Thymus (tissue), 11 donors: ENCODE measurements at regions not wholly inside any gene's neighbourhood (a gene's known extent, or its start where the extent isn't known, plus 50 kb on each side); places are given as distances from the start of the nearest gene placed in this dataset.

ENCODE experiments used
- DNase-seq, 9 donors: peaks; one replicate each; pipeline ENCODE4 v3.0.0-alpha.2; 2013; ENCODE audit warnings: low spot score in 9 of 9, low read depth in 6 of 9, missing footprints in 1 of 9
- H3K27ac ChIP-seq, 2 donors: one replicate each; pipeline ENCODE4 v1.5.1; 2013; ENCODE audit warnings: control low read depth in 1 of 2, low read depth in 1 of 2, low read length in 1 of 2, mild to moderate bottlenecking in 1 of 2, moderate library complexity in 1 of 2
- H3K27me3 ChIP-seq, 2 donors: one replicate each; pipeline ENCODE4 v1.5.1; 2013; ENCODE audit warnings: low read length in 1 of 2; ENCODE audit not compliant: control insufficient read depth in 2 of 2, insufficient read depth in 1 of 2
- H3K36me3 ChIP-seq, 2 donors: one replicate each; pipeline ENCODE4 v1.5.1; 2013; ENCODE audit warnings: low read length in 1 of 2, mild to moderate bottlenecking in 1 of 2, moderate library complexity in 1 of 2; ENCODE audit not compliant: control insufficient read depth in 2 of 2, insufficient read depth in 2 of 2
- H3K4me1 ChIP-seq, 2 donors: one replicate each; pipeline ENCODE4 v1.5.1; 2013; ENCODE audit warnings: low read length in 2 of 2; ENCODE audit not compliant: control insufficient read depth in 2 of 2, insufficient read depth in 2 of 2
- H3K4me3 ChIP-seq, 2 donors: one replicate each; pipeline ENCODE4 v1.5.1; 2013; ENCODE audit warnings: low read length in 2 of 2, control low read depth in 1 of 2, mild to moderate bottlenecking in 1 of 2
- H3K9me3 ChIP-seq, 2 donors: one replicate each; pipeline ENCODE4 v1.5.1; 2013; ENCODE audit warnings: low read length in 1 of 2, mild to moderate bottlenecking in 1 of 2; ENCODE audit not compliant: control insufficient read depth in 2 of 2, insufficient read depth in 1 of 2
- WGBS: extraction: QIAGEN DNeasy Blood & Tissue Kit; methylation state at CpG from one replicate; pipeline ENCODE4 v1.1.7; 2013; 5-methylcytosine and 5-hydroxymethylcytosine counted together
- donor health status: healthy.

GRCh38 chr20:17854307-17854903 lies 114.2 kb downstream of the SNX5 start:
- H3K36me3 ChIP-seq = no peaks in the 10 kb centered on the region
- 82% methylated on average over 4 of the region's 4 CpGs for WGBS

DNA sequence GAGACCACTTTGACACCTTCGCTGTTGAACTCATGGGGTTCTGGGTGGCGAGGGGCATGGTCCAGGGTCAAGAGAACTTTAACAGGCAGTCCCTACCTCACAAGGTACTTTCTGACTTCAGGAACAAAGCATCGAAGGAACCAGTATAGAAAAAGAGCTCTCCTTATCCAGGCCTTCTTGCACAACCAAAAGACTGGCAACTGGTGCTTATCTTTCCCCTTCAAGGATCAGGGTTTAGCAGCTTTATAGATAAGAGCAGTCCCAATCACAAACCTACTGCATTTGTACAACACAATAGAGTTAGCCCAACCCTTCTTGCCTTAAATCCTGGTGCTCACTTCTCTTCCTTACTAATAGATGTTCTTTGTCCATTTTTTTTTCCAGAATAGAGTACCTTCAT lies 116.3 kb downstream of the SNX5 start:
- no peak overlapping the region for H3K4me3 ChIP-seq
- H3K27me3 ChIP-seq = no peaks in the 10 kb centered on the region
- WGBS = 93% methylated on average over 3 of the region's 3 CpGs
- no peaks in the 10 kb centered on the region for H3K36me3 ChIP-seq
- peaks cover 12 to 26% of the 10 kb centered on the region in 2 donors for H3K4me1 ChIP-seq
- no peak overlapping the region for H3K27ac ChIP-seq
- H3K9me3 ChIP-seq = peaks cover 0 to 3% of the 10 kb centered on the region in 2 donors
- DNase-seq = no peak

More at GRCh38 chr20:17854307-17854903, 114.2 kb downstream of the SNX5 start:
- DNase-seq = peak in 1 of 9 donors; percentile 29
- Histone ChIP-seq H3K27me3 (no peaks in the 10 kb centered on the region), H3K4me3 (no peak overlapping the region), H3K4me1 (peaks cover 6 to 17% of the 10 kb centered on the region in 2 donors), H3K27ac (no peak overlapping the region), H3K9me3 (no peaks in the 10 kb centered on the region)

- Histone ChIP-seq H3K27me3 (no peaks in the 10 kb centered on the region), H3K4me3 (no peak overlapping the region), H3K27ac (no peak overlapping the region), H3K4me1 (peaks cover 10 to 16% of the 10 kb centered on the region in 2 donors), H3K36me3 (no peaks in the 10 kb centered on the region), H3K9me3 (peaks cover 0 to 3% of the 10 kb centered on the region in 2 donors)
- 98% methylated on average over 4 of the region's 4 CpGs for WGBS
- DNase-seq = no peak
Observed at GRCh38 chr20:17850684-17851026, 117.9 kb downstream of the SNX5 start.

DNA sequence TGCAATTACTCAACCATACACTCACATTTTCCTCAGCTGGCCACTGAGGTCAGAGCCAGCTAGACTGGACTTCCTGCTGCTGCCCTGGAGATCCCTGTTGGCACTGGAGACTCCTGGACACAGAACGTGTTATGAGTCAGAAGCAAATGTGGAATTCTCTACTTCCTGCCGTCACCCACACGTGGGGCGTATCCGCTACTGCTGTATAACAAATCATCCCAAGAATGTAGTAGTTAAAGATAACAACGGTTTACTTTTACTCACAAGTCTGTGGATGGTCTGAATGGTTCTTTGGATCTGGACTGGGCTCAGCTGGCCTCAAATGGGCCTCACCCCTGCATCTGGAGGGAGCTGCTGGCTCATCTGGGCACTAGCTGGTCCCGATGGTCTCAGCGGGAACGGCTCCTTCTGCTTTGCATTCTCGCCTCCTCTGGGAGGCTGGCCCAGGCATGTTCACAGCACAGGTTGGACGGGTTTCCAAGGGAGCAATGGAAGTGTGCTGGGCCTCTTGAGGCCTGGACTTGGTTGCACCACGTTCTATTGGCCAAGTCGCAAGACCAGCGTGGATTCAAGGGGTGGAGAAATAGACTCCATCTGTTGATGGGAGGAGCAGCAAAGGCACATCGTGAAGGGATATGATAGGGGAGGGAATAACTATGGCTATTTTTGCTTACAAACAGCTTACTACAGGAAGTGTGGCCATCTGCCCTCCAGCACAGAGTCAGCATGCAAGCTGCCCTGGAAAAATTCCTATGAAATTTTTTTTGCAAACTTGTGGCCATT lies 118.5 kb downstream of the SNX5 start:
- Histone ChIP-seq H3K4me3 (no peak overlapping the region), H3K36me3 (no peaks in the 10 kb centered on the region), H3K4me1 (peaks cover 10 to 16% of the 10 kb centered on the region in 2 donors), H3K9me3 (peaks cover 0 to 3% of the 10 kb centered on the region in 2 donors), H3K27ac (no peak overlapping the region), H3K27me3 (no peaks in the 10 kb centered on the region)
- 95% methylated on average over 15 of the region's 15 CpGs for whole genome bisulfite sequencing
- no peak for DNase-seq

DNA sequence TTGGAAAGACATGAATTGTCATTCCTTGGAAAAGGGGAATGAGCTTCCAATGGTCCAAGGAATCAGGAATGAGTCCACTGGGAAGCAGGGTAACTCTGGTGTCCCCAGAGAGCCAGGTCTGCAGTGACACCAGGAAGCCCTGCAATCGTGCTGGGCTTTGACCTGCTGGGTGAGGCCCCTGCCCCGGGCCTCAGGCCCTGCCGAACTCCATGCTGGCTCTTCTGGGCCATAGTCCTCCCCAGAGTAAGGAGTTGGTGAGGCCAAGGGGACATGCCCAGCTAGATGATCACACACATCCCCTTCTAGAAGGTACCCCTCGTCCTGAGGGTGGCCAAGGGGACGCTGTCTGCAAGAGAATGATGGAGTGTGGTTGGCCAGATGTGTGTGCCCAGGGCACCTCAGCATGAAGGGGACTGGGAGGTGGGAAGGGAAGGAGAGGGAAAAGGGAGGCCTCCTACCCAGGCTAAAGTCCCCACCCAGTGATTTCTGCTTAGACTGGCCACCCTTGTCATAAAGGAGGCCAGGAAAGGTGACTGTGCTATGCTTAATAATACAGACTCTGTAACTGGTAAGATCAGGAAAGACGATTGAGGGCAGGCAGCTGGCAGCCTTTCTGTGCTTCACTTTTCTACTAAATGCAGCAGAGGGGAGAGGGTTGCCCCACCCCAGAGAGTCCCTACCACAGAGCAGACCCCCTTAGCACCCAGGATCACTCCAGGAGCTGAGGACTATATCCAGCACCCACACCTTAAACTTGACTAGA lies 119.3 kb downstream of the SNX5 start:
- H3K4me1 ChIP-seq = peaks cover 10 to 17% of the 10 kb centered on the region in 2 donors
- DNase-seq = no peak

GRCh38 chr20:17848249-17849048 lies 120.1 kb downstream of the SNX5 start:
- no peaks in the 10 kb centered on the region for H3K36me3 ChIP-seq
- no peak overlapping the region for H3K27ac ChIP-seq
- no peak overlapping the region for H3K4me3 ChIP-seq
- H3K27me3 ChIP-seq = no peaks in the 10 kb centered on the region
- 6% methylated on average over 4 of the region's 4 CpGs for WGBS
- DNase-seq = peak in 2 of 9 donors; percentile 18 to 46
- peaks cover 0 to 3% of the 10 kb centered on the region in 2 donors for H3K9me3 ChIP-seq
- H3K4me1 ChIP-seq = peaks cover 10 to 24% of the 10 kb centered on the region in 2 donors

More for the DNA sequence above, 119.3 kb downstream of the SNX5 start:
- Histone ChIP-seq H3K27ac (no peak overlapping the region), H3K36me3 (no peaks in the 10 kb centered on the region), H3K27me3 (no peaks in the 10 kb centered on the region), H3K9me3 (peaks cover 0 to 3% of the 10 kb centered on the region in 2 donors), H3K4me3 (no peak overlapping the region)
- 92% methylated on average over 6 of the region's 6 CpGs for WGBS

- Histone ChIP-seq H3K36me3 (no peaks in the 10 kb centered on the region), H3K27me3 (no peaks in the 10 kb centered on the region), H3K4me3 (no peak overlapping the region), H3K9me3 (peaks cover 0 to 3% of the 10 kb centered on the region in 2 donors), H3K27ac (no peak overlapping the region), H3K4me1 (peaks cover 10 to 24% of the 10 kb centered on the region in 2 donors)
- no peak for DNase-seq
- WGBS = 86% methylated on average over 10 of the region's 10 CpGs
Observed at GRCh38 chr20:17845701-17846475, 122.7 kb downstream of the SNX5 start.

DNA sequence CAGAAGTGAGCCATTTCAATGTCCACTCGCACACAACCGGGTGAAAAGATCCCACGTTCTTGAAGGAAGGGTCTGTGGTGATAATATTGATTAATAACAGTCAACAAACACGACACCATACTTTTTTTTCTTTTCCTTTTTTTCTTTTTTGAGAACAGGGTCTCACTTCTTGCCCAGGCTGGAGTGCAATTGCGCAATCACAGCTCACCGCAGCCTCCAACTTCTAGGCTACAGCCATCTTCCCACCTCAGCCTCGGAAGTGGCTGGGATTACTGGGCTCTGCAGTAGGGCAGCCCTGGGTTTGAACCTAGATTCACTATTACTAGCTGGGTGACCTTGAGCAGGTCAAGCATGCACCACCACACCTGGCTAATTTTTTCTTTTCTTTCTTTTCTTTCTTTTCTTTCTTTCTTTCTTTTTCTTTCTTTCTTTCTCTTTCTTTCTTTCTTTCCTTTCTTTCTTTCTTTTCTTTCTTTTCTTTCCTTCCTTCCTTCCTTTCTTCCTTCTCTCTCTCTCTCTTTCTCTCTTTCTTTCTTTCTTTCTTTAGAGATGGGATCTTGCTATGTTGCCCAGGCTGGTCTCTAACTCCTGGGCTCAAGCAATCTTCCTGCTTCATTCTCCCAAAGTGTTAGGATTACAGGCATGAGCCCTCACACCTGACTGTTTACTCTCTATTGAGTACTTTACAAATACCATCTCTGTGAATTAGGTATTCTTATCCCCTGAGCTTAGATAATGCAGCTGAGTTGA lies 123.9 kb downstream of the SNX5 start:
- no peak for DNase-seq
- Histone ChIP-seq H3K27me3 (no peaks in the 10 kb centered on the region), H3K27ac (no peak overlapping the region), H3K4me1 (peaks cover 10 to 24% of the 10 kb centered on the region in 2 donors), H3K4me3 (no peak overlapping the region), H3K9me3 (peaks cover 0 to 3% of the 10 kb centered on the region in 2 donors), H3K36me3 (no peaks in the 10 kb centered on the region)
- 84% methylated on average over 7 of the region's 7 CpGs for WGBS
